ENCODE measurements at regions not wholly inside any gene's neighbourhood (a gene's known extent, or its start where the extent isn't known, plus 50 kb on each side); places are given as distances from the start of the nearest gene placed in this dataset.
"Not testable (repeated sequence)": the region's sequence is repeated elsewhere in the genome, so short reads cannot be mapped to it uniquely, and the experiment has no call there.

DNA sequence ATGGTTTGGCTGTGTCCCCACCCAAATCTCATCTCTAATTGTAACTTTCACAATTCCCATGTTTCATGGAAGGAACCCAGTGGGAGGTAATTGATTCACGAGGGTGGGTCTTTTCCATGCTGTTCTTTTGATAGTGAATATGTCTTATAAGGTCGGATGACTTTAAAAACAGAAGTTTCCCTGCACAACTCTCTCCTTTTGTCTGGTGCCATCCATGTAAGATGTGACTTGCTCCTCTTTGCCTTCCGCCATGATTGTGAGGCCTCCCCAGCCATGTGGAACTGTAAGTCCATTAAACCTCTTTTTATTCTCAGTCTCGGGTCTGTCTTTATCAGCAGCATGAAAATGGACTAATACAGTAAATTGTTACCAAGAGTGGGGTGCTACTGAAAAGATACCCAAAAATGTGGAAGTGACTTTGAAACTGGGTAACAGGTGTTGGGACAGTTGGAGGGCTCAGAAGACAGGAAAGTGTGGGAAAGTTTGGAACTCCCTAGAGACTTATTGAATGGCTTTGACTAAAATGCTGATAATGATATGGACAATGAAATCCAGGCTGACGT is 251.4 kb upstream of the GK2 start:
- not testable (repeated sequence) for DNase-seq

DNA sequence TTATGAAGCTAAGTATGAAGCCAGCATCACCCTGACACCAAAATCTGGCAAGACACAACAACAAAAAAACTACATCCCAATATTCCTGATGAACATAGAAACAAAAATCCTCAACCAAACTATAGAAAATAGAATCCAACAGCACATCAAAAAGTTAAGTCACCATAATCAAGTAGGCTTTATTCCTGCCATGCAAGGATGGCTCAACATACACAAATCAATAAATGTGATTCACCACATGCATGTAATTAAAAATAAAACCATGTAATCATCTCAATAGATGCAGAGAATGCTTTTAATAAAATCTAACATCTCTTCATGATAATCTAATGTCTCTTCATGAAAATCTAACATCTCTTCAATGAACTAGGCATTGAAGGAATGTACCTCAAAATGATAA is 249.4 kb upstream of the GK2 start:
- no peak for DNase-seq

DNA sequence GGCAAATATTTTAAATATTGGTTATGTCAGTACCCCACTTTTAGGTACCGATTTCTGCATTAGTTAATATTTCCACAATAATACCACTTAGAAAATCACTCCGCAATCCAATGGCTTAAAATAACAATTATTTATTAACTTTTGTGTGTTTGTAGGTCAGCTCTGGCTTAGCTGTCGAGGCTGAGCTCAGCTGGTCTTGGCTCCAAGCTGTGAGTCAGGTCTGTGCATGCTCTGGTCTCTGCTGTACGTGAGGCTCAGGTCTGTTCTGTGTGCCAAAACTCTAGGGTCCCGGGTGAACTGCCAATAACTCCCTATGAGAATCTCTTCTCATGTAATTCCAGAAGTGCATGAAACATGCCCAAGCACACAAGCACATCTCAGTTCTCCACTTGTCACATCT is 245.8 kb upstream of the GK2 start:
- no peak for DNase-seq

DNA sequence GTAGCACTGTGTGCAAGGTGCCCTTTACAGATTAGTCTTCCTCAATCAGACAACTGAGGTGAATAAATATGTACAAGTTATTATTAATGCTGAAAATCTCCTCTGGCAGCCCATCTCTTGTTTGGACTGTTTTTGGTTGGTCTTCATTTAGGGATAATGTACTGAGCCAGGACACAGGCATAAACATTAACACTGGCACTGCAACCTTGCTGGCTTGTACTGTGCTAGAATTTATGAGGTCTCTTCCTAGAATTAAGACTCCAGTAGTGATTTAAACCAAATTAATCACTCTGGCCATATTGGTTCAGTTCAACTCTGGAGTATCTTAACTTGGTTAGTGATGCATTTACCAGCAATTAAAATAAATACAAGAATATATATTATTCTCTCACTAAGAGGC is 244.7 kb upstream of the GK2 start:
- DNase-seq, result no peak

DNA sequence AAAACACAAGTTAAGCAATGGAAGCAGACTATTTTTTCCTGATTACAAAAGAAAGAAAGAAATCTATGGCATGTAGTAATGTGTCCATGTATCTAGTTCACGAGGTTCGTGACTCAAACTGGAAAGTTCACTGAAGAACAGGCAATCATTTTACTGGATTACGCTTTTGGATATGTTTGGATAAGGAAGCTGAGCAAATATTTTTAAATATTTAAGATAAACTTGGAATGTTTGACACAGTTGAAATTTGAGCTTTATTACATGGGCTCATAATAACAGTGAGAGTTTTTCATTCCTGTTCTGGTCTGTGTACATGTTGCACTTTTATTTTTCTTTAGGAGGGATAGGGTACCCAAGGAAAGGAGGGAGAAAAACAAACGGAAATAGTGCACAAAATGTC is 244.2 kb upstream of the GK2 start:
- peak; percentile 71 for DNase-seq

DNA sequence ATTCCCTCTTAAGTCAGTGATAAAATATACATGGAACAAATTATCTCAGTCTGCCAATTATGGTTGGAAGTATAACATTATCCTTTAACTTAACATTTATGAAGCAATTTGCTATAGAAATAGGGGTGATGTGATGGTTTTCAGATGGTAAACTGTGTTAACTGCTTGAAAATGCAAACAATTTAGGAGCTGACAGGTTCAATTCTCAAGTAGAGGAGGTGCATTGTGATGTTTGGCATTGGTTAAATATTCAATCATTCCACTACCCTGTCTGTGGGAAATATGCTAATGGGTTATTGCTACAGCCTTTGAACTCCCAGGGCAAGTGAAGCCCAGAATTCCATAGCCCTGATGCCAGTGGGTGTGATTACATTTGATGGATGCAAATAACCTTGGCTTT is 243.4 kb upstream of the GK2 start:
- DNase-seq, result peak; percentile 71

DNA sequence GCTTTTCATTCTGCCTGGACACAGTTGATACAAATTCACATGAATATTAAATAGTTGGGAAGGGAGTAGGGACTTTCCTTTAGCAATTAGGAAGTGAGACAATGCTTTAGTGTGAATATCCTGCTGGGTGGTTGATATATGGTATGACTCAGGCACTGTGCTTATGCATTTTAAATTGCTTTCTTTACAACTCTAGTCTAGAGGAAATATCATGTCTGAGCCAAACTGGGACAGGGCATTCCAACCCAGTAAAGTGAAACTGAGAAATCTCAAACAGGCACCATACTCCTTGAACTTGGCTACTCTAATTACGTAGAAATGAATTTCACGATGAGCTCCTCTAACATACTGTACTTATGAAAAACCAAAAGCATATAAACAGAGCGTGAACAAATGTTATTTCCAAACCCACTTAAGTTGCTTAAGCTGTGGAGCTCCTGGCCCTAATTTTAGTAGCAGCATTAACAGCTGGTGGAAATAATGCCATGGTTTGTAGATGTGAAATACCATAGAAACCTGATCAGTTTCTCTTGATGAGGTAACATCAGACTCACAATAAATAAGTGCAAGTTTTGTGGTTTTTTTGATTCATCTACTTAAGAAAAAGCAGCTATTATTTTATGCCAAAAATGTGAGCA is 242.9 kb upstream of the GK2 start:
- peak; percentile 78 for DNase-seq

DNA sequence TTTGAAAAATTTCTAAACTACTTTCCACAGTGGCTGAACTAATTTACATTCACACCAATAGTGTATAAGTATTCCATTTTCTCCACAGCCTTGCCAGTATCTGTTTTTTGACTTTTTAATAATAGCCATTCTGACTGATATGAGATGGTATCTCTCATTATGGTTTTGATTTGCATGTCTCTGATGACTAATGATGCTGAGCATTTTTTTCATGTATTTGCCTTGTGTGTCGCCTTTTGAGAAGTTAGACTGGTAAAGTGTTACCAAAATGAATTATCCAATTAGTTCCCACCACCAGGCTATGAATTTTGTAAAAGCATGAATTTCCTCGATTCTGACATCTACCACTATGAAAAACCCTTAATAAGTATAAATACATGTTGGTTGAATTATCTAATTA is 242.2 kb upstream of the GK2 start:
- no peak for DNase-seq

DNA sequence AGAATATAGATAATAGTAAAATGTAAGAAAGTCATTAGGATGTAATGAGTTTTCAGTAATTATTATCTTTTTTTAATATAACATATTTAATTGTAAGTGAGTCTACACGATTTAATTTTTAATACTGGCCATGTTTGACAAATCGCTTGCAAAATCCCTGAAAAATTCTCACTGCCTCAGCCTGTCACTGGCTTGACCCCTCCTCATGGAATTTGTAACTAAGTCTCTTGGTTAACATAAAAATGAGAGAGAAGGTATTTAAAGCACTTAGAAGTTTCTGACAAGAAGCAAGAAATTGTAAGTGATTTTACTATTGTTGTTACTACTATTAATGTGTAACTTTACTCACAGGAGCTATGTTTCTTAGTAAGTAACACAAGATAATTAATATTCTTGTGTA is 237.9 kb upstream of the GK2 start:
- no peak for DNase-seq

DNA sequence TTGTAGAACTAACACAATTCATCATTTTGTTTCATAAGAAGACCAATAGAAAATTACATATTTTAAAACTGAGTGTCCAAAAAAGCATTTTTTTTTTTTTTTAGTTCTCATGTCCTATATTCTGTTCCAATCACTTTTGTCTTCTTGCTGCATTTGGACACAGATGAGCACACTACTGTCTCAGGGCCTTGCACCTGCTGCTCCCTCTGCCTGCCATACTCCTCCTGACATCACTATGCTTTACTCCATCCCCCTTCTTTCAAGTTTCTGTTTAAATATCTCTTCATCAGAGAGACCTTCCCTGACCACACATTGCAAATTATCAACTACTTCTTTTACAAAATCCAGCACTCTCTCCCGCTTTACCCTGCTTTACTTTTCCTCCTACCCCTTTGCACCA is 230.7 kb upstream of the GK2 start:
- DNase-seq, result no peak

DNA sequence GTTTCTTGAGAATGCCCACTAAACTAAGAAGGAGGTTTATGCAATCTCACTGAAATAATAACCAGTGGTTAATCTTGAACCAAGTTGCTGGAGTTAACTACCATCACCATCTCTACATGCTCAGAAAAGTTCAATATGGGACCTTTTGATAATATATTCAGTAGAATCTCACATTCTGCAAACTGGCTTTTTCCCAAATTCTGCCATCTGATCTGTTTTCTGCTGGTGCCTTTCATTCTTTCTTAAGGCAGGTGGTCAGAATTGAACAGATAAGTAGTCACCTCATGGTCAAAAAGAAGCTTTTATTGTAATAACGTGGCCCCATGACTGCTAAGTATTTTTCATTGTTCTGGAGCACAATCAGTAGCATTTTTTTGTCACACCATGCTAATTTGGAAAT is 229.0 kb upstream of the GK2 start:
- no peak for DNase-seq

DNA sequence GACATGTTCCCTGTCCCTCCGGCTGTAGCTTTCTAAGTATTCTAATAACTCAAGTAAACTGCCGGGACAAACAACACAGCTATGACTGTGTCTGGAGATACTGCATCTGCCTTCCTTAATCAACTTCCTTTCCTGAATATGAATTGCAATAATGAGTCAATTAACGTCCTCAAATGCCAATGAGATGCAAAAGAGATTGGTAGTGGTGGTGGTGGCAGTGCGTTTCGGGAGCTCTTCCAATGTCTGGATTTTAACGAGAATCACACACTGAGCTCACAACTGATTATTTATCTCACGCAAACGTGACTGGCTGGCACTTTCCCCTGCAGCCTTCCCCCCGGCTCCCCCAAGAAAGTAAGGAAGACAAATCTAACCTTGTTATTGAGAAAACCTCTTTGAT is 226.1 kb upstream of the GK2 start:
- no peak for DNase-seq

DNA sequence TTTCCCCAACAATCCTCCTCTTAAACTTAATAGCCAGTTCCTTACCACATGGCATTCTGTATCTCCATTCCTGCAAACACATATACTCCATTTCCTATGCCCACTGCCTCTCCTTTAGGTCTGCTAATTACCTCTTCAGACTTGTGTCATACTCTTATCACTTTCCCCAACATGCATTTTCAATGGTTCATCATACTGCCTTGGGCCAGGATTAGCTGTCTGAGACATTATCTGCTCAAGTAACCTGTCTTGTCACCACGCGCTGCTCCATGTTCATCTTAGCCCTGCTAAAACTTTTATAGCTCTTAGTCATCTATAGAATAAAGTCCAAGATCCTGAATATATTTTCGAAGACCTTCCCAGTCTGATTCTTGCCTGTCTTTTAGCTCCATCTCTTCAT is 224.1 kb upstream of the GK2 start:
- peak; percentile 11 for DNase-seq

DNA sequence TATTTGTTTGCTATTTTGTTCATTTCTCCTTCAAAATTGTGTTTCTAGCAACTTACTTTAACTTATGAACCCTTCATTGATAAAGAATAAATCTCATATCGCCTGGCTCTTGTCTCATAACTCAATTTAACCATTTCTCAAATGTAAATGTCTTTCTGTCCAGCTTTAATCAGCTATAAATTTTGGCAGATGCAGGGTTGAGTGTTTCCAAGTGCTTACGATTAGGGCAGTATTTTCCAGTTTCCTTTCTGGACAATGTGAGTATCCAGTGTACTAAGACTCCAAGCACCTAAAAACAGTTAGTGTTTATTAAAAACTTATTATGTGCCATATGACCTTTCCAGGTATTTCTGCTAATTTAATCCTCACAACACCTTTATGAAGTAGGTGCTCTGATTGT is 218.6 kb upstream of the GK2 start:
- DNase-seq, result no peak

DNA sequence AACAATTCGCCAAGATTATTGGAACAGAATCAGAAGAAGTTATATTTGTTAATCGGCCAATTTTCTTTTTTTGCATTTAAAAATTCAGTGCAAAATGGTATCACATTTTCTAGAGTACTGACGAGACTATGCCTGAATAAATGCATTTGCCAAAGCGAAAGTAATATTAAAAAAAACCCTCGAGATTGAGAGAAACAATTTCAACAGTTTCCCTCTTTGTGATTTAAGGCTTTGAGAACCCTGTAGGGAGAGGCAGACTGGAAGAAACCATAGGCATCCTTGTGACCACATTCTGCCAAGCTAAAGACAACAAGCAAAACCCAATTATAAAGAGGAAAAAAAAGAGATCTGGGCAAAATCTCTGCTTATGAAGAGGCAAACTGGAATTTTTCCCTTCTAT is 218.1 kb upstream of the GK2 start:
- no peak for DNase-seq

DNA sequence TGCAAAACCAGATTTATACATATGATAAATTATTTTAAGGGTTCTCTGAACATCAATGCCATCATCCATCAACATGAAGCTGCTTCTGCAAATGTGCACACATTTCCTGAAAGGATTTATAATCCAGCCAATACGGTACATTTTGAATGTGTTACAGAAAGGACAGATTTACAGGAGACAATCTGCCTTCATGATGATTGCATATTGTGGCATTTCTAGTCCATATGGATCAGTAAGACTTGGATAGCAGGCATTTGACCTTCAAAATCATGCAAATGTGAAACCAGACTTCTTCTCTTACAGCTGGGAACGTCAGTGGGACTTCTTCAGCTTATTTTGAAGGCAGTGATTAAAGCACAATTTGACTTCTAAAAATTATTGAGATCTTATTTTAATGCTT is 217.3 kb upstream of the GK2 start:
- DNase-seq, result no peak

DNA sequence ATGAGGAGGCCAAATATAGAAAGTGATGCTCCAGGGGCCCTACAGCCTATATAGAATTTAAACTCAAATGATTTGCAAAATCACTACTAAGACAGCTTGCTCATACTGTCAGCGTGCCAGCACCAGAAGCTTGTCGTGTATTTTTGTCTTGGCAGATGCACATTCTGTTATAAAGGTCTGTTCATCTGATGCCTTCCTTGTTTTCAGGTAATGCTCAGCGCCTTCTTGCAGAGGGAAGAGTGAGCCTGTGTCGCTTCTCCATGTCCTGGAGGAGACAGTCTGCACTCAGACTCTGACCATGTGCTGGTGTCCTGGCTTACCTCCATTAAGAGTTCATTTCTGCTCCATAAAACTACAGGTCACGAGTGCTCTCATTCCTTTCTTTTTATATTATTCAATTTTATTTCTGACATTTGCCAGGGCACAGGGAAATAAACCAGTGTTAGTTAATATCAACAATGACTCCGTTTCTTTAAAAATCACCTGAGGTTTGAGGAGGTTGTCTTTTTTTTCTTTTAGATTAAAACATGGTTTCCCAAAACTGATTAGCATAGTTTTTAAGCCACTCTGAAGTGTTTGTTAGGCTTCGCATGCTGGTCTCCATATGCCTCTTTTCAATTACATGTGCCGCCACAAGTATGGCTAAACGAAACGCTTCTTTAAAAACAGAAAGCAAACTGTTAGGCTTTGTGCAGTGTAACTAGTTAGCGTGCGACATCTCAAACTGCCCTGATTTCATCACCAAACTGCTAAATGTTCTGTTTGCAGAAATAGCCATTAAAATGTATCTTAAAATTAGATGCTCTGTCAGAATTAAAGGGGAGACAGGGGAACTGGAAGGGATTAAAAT is 215.2 kb upstream of the GK2 start:
- DNase-seq, result no peak

DNA sequence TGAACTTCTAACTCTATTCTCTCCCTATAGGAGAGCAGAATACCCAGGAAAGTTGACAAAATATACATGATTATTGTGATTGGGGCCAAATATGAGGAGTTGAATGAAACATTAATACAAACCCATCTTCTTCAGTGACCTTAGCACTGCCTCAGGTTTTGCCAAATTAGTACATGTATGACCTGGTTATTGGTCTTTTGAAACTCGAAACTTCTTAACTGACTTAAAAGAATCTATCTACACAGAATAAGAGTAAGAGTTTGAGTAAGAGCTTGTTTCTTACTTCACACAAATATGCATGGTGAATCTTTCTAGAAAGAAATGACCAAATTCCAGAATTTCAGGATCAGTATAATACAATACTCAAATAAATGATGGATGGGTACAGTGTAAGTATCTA is 213.0 kb upstream of the GK2 start:
- DNase-seq, result no peak

DNA sequence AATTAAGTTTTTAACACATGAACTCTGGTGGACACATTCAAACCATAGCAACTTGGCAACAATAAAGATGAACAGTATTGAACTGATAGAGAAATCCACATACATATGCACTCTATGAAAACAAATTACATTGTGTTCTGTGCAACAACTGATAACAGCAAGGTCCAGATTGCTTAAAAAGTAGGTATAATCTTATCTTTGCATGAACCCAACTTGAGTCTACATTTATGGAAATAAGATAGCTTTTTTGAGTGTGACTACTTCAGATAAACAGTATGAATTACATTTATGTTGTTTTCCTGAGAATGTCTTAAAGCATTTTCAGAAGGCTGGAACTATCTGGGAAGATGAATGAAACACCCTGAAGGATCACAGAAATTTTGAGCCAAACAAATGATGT is 212.6 kb upstream of the GK2 start:
- no peak for DNase-seq

DNA sequence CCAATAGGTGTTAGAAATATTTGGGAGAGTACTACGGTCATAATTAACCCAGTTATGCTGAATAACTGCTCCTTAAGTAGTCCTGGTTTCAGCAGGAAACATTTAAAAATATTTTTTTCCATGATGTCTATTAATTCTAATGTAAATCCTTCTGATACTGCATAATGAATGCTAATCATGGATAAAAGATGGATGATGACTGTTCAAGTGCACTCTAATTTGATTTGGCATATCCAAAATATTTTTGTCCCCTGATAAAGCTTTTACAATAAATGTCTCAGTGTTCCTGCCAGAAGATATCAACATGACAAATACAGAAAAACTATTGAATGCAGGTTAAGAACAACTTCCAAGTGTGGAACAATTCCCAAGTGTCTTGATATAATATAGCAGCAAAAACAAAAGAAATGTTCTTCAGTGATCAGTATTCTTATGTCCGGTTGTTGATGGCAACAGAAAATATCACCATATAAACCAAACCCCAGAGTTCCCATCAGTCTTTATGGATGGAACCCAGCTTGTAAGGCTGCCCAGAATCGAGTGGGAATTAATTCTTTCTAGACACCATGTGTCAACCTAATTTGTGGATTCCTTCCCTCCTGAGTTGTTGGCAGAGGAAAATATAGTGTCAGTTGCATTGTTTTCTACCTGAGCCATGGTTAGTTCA is 205.4 kb upstream of the GK2 start:
- DNase-seq, result no peak

DNA sequence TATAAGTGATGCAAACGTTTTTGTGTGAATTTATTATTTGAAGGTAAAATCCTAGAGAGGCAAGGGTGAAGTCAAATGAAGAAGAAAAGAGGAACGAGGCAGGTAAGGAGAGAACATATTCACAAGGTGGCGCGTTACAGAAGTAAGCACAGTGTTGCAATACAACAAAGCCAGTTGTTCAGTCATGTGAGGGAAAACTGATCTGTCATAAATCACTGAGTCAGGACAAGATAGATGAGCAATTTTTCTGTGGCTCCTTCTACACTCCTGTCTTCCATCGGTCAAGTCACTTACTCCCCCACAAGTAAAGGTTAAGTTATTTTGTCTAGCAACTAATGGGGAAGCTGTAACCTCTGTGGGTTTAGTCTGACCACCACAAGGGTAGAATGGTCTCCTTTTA is 203.0 kb upstream of the GK2 start:
- DNase-seq, result no peak

DNA sequence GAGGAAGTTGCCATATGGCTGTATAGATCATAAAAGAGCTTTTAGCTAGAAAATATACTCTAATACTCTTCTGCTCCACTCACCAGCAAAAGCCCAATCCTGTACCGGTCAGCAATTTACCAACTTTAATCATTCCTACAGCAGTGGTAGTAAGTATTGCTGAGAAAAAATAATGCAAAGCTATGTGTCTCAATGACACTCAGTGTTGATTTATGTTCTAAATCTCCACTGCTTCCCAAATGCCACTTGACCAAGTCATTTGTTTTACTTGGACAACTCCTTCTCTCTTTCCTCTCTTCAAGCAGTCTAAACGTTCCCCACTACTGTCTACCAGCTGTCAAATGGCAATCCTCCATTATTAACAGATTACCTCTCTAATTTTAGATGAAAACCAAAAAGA is 201.8 kb upstream of the GK2 start:
- no peak for DNase-seq

DNA sequence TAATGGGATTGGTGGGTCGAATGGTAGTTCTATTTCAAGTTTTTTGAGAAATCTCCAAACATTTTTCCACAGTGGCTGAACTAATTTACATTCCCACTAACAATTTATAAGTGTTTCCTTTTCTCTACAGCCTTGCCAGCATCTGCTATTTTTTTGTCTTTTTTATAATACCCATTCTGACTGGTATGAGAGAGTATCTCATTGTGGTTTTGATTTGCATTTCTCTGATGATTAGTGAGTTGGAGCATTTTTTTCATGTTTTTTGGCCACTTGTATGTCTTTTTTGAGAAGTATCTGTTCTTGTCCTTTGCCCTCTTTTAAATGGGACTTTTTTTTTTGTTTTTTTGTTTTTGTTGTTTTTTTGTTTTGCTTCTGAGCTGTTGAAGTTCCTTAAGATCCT is 200.0 kb upstream of the GK2 start:
- DNase-seq, result no peak

DNA sequence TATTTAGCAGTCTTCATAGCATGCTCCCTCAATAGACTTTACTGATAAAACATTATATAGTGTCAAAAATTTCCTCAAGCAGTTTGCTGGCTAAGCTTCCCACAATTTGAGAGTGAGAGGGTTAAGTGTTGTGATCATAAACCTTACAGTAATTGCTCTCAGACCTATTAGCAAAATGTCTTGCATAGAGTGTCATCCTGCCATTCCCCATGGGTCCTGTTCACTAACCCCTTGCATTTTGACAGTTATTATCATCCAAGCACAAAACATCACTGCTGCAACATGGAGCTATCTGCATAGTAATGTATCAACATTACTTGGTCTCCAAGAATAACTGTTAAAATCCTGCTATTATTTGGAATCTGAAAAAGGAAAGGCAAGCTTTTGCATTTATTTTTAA is 196.1 kb upstream of the GK2 start:
- no peak for DNase-seq
